NT2/D1 (cell line): ENCODE measurements at regions not wholly inside any gene's neighbourhood (a gene's known extent, or its start where the extent isn't known, plus 50 kb on each side); places are given as distances from the start of the nearest gene placed in this dataset.

Experiments
- SUZ12 ChIP-seq: IDR thresholded peaks from 2 replicates; pipeline ENCODE4 v1.6.1; 2011; ENCODE audit not compliant: insufficient read length, insufficient read depth; ENCODE audit errors: extremely low read depth
- YY1 ChIP-seq: IDR thresholded peaks from 2 replicates; pipeline ENCODE4 v1.6.1; 2011; ENCODE audit not compliant: insufficient read length, insufficient read depth
- ZNF274 ChIP-seq: IDR thresholded peaks from 2 replicates; pipeline ENCODE4 v1.6.1; 2011; ENCODE audit warnings: mild to moderate bottlenecking, low read depth, low read length

DNA sequence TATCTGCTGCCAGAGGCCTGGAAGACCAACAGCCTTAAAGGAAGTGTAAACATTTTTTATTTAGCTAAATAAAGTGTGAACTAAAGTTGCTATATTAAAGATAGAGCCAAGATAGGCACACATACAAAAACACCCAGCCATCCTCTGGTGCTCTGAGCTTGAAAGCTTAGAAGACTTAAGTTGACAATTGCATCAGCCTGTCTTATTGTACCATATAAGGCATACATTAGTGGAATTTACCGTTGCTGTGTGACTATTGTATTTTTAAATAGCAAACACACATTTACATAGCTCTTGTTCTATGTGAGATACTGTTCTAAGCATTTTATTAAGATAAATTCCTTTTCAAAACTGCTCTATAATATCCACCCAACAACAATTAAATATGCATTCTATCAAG is 736.6 kb upstream of the ZEB2 start:
- TF ChIP-seq SUZ12 (no peak), YY1 (no peak), ZNF274 (no peak)
